IPS-NIHi7 (cell line): ENCODE measurements at regions not wholly inside any gene's neighbourhood (a gene's known extent, or its start where the extent isn't known, plus 50 kb on each side); places are given as distances from the start of the nearest gene placed in this dataset.
"Not testable (repeated sequence)": the region's sequence is repeated elsewhere in the genome, so short reads cannot be mapped to it uniquely, and the experiment has no call there.

Source experiments
- DNase-seq: peaks from one replicate; pipeline ENCODE4 v3.0.0; 2012; ENCODE audit warnings: mixed read lengths; ENCODE audit errors: extremely low spot score

DNA sequence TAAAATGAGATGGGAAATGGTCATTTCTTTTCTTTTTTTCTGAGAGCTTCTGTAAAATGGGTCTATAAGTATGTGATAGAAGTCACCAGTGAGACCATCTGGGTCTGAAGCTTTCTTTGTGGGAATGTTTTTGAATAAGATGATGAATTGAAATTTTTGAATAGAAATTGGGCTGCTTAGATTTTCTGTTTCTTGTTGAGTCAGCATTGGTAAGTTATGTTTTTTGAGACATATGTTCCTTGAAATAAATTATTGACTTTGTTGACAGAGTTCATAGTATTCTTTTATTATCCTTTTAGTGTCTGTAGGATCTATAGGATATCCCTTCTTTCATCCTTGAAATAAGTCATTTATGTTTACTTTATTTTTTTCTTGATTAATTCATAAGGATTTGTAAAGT is 208.1 kb downstream of the OPA1 start:
- DNase-seq, result no peak

DNA sequence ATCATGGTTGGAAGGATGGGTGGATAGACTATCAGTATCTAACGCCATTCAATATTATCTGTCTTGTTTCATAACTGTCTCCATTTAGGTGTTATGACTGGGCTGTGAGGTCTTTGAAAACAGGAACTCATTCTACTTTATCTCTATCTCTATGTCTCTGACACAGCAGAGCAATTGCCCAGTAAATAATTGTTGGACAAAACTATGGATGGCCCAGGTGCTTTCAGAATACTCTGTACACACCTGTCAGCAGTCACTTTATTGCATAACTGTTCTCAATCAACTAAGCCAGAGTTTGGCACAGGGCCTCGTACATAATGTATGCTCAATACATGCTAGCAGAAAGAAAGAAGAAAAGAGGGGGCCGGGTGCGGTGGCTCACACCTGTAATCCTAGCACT is 210.3 kb downstream of the OPA1 start:
- DNase-seq, result no peak

DNA sequence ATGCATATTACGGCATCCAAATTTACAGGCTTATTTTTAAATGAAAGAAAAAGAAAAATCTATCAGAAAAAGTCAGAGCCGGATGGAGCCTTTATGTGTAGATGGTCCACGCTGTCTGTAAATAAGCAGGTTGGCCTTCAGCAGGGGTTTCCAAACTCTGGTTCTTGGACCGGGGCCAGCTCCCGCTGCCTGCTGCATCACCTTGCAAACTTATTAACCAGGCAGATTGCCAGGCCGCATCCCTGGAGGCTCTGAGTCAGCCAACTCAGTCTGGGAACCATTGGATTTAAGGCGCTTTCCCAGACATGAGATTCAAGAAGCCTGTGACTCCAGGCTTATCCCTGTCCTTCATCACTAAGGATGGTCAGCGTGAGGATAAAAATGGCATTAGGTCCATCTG is 212.4 kb downstream of the OPA1 start:
- DNase-seq, result no peak

DNA sequence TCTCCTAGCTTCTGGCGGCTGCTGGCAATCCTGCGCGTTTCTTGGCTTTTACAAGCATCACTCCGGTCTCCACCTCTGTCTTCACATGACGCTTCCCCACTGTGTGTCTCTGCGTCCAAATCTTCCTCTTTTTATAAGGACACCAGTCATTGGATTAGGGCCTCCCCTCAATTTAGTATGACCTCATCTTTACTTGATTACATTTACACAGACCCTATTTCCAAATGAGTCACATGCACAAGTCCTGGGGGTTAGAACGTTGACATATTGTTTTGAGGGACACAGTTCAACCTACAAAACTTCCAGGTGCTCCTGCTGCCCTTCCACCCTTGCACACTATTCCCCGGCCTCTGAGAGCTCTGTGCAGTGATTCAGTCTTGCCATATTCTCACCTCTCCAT is 215.3 kb downstream of the OPA1 start:
- DNase-seq, result no peak

DNA sequence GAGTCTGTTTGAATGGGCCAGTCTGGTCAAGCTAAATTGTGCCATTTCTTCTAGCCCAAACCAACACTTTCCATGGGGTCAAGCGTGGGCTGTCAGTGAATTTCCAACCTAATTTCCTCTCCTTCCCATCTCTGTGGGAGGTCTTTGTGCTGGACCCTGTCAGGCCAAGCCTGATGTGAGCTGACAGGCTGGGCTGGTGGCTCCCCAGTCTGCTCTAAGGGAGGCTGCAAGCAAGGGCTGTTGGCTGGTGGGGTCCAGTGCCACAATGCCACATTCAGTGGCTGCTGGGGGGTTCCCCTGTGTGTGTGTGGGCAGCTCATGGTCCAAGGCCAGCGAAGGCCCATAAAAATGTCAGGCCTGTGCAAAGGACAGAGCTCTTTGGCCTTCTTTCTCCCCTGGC is 216.1 kb downstream of the OPA1 start:
- DNase-seq, result no peak

DNA sequence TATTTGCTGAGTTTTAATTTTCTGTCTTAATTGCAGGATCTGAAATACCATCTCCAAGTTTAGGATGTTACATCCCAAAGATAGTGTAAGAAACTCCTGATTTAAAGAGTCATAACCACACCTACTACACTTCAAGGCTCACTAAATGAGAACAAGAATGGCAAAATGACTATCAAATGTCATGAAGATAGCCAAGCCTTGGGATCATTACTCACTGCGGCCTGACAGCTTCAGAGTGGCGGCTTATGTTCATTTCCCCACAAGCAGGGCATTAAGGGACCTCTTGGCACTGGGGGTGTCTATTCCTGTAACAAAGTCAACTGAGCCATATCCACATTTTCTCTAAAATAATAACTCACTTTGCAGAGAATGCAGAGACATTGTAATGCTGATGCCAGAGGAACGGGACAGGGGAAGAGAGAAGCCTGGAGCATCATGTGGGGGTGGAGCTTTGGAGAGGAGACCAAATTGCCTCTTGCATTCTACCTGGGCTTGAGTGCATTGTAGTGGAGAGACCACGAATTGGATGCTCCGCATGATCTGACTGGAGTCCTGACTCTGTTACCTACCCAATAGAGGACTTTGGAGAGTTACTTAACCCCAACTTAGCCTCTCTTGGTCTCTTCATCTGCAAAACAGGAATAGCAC is 219.2 kb downstream of the OPA1 start:
- DNase-seq, result peak; percentile 45

DNA sequence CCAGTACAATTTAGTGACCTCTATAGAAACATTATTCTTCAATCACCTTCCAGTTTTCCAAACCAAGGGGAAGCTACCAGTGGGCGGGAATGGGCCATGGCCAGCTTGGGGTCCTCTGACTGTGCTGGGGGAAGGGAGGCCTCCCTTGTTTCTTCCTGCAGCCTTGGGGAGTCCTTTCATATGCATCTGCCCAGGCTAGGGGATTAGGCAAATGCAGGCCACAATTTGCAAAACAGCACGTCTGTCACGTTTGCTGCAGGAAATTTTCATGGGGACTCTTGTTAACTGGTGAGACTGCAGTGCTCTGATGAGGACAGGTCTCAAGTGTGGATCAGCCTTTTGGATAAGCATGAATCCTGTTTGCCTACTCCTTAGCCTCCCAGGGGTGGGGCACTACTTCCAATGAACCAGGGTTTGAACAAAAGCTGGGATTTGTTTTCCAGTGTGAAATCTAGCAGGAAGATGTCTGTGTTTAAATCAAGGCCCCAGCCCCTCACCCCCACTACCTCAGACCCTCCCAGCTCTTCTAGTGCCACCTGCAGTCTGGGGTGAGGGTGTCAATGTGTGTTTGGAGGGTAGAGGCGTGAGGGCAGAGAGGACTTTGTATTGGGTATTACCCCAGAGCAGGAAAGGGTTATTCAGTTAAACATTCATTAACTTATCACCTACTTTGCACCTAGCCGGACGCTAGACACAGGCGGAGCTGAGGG is 219.9 kb downstream of the OPA1 start:
- DNase-seq, result peak; percentile 74

DNA sequence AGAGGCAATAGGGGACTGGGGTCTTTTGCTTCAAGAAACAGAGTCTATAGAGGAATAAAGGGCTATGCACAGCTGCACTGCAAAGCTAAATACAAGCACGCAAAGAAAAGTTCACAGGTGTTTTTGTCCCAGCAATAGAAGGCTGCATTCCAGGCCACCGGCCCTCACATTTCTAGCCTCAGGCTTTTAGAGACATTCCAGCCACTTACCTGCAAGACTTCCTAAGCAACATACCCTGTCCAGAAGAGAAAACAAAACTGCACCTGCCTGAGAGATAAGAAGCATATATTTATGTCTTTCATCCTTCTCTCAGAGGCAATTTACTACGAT is 220.5 kb downstream of the OPA1 start:
- no peak for DNase-seq

DNA sequence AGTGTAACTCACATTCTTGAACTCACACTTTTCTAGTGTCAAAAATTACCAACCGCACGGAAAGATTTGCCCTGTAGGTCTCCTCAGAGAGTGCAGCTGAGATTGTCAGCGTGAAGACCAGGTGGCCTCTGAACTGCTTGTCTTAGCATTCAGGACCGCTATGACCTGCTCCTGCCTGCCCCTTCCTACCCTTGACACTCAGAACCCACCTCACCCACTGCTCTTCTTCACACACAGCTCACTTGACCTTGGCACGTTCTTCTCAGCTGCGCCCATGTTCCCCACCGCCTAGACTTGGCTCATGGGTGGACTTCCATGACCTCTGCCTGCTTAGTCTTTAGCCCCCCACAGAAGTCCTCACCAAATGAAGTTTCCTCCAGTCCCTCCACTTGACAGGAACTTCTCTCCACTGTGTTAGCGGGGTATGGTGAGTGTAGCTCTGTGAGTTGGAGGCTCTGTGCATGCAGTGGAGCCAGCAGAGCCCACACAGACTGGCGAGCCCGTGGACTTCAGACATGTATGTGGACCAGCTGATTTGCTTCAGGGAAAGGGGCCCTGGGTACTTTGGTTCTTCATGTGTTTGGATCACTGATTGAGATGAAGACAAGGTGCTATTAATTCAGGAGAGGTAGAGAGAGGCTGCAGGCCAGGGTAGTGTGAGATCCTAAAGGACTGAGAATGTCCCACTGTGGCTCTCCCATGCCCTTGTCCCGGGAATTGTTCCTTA is 221.3 kb downstream of the OPA1 start:
- no peak for DNase-seq

DNA sequence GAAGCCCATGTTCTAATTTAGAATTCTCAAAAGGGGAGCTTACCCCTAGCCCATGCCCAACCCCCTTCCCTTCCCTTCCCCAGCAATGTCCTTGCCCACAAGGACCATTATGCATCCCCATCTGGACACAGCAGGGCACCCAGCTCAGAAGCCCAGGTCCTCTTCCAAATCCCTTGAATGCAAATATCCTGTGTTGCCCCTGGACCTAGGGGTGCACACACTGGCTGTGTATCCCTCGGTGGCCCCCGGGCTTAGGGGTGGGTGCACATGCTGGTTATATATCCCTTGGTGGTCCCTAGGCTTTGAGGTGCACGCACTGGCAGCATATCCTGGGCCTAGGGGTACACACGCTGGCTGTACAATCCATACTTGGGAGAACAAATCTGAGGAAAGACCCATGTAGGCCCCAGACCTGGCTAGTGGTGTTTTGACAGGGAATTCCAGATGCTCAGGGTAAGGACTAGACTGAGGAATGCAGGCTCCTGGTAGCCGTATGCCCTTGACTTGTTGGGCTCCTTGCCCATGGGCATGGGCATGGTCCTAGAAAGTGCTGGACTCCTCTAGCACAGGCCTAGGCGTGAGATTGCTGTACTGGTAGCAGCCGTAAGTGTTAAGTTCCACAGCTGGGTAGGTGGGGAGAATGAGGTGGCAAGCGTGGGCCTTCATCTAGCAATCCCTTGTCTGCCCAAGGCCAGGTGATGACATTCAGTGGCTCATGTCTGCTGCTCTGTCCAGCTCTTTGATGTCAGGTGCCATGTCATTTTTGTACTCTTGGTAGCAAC is 222.4 kb downstream of the OPA1 start:
- DNase-seq, result no peak

DNA sequence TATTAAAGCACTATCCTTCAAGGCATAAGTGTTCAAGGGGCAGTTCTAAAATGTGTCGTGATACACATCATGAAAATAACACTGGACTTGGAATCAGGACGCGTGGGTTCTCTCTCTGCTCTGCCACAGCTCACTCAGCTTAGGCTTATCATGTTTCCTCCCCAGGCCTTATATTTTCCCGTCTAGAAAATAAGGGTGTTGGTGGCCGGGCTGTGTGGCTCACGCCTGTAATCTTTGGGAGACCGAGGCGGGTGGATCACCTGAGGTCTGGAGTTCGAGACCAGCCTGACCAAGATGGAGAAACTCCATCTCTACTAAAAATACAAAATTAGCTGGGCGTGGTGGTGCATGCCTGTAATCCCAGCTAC is 223.0 kb downstream of the OPA1 start:
- no peak for DNase-seq

DNA sequence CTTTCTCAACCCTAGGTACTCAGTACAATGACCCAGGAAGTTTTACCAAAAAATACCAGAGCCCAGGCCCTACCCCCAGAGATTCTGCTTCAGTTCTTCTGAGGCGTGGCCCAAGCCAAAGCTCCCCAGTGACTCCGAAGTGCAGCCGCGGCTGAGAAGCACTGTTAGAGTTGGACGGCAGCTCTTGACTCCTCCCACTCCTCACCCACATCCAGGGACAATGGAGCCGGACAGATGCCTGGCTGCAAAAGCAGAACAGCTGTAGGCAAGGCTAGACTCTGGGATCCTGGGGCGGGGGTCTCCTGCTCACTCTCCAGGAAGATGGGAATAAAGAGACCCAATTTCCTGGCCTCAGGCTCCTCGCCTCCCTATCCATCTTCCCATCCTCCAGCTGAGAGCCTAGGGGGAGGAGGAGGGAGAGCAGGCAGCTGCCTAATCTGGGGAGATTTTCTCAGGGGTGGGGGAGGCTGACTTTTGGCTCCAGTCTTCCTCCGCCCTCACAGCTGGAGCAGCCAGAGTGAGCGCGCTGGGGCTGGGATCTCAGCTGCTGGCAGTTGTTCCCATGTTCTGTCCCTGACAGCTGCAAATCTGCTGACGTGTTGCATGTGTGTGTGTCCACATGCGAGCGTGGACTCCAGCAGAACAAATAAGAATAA is 223.8 kb downstream of the OPA1 start:
- DNase-seq, result peak; percentile 83

DNA sequence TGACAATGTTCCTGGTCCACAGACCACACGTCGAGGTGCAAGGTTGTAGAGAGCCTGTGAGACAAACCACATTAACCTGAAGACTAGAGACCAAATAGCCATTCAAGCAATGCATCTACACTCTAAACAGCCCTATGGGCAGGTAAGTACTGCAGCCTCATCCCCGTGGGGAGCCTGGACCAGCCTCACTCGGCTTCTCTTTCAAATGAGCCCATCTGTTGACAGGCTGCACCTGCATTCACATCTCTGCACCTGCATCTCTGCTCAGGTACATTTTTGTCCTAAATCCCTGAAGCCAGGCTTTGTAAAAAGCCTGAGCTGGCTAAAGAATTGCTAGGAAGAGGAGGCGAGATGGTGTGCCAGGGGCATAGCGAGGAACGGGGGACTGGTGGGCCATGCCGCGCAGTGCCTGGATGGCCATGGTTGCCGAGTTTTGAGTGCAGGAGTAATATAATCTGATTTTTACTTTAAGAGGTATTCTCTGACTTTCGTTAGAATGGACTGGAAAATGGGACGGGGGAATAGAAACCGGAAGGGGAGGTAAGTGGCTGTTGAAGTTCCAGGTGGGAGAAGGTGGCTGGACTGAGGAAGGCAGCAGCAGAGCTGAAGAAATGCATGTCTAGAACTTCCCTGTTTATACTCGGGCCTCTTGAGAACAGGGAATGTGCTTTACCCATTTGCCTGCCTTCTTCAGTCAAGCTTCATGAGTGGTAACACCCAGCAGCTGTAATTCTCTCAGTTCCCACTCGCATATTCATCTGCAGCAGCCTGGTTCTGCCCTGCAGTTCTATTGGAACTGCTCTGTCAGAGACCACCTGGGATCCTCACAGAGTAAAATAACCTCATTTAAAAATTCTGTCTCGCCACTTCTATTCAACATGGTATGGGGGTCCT is 226.4 kb downstream of the OPA1 start:
- DNase-seq, result no peak

DNA sequence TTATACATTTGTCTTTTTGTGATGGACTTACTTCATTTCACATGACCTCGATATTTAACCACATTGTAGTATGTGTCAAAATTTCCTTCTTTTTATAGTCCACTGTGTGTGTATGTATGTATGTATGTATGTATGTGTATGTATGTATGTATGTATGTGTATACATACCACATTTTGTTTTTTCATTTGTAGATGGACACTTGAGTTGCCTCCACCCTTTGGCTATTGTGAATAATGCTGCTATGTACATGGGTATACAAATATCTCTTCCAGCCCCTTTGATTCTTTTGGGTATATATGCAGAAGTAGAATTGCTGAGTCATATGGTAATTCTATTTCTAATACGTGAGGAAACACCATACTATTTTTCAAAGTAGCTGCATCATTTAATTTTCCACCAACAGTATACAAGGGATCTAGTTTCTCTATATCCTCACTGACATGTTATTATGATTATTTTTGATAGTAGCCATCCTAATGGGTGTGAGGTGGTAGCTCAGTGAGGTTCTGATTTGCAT is 228.2 kb downstream of the OPA1 start:
- no peak for DNase-seq

DNA sequence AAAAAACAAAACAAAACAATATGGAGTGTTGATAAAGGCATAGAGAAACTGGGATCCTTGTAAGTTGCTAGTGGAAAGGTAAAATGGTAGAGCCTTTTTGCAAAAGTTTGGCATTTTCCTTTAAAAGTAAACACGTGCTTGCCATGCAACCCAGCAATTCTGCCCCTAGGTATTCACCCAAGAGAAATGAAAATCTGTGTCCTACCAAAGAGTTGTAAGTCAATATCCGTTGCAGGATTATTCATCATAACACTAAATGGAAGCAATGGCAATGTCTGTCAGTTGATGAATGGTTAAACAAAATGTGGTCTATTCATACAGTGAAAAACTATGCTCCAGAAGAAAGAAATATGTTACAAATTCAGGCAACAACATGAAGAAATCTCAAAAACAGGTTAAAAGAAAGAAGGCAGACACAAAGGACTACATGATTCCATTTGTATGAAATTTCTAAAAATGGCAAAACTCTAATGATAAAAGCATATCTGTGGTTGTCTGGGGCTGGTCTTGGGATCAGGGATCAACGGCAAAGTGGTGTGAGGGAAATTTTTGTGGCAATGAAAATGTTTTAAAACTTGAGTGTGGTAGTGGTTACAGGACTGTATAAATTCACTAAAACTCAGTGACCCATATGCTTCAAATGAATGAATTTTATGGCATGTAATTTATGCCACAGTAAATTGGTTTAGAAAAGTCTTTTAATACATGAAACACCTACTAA is 229.6 kb downstream of the OPA1 start:
- no peak for DNase-seq

DNA sequence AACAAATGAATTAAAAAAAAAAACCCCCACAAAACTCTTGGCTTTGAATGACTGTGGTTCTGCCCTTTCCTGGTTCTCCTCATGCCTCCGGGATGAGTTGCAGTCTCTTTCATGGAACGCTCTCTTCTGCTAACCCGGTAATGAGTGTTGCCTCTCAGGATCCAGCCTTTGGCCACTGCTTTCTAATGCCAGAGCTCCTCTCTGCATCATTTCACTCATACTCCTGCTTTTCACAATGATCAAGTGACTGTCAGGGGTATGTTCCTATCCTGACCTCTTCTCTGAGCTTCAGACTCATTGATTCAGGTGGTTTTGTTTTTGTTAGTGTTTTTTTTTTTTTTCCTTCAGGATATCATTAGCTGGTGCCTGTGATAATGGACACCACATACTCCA is 230.2 kb downstream of the OPA1 start:
- DNase-seq, result not testable (repeated sequence)

DNA sequence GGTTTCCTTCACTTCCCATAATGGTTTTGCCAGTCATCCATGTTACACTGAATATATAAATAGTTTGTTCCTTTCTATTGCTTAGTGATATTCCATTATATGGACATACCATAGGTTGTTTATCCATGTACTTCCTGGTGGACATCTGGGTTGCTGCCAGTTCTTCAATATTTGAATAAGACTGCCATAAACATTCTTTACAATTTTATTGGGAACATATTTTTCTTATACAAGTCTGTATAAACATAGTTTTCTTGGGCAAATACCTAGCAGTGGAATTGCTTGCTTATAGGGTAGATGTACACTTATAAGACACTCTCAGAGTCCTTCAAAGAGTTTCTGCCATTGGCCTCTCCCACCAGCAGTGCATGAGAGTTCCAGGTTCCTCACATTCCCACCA is 231.4 kb downstream of the OPA1 start:
- no peak for DNase-seq

DNA sequence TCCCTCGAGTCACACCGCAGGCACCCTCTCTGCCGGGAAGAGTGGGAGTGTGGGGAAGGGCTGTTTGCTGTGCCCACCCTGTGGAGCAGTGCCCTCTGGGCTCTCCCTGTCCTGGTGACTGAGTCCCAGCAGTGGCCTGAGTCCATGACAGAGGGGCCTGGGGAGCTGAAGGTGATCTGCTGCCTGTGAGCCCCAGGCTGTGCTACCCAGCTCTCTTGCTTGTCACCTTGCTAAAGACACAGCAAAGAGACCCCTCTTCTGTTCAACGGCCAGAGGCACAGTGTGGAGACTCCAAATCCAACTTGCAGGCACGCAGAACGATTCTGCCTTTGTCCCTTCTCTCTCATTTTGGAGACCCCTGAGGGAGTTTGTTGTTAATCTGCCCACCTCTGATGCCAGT is 232.6 kb downstream of the OPA1 start:
- DNase-seq, result no peak

DNA sequence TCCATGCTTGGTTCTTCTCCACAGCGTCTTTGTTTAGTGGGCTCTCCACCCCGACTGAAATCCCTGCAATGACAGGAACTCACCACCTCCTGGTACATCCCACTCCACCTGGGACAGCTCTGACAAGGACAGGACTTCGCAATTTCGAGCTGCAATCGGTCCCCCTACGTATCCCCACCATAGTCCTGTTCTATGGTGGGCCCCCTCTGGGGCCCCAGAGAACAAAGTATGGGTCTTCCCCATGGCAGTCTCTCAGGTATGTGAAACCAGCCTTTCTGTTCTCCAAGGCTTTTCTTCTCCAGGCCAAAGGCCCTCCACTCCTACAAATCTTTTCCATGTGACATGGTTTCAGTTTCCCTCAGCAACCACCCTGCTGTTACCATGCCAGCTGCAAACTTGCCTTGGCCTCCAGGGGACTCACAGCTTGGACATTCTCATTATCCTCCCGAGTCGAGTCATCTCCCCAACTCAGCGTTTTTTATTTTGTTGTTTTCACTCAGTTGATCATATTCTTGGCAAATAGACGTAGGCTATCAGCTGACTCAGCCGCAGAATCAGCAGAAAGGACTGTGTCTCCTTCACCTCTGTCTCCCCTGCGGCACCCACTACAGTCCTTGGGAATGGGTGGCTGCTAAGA is 233.3 kb downstream of the OPA1 start:
- no peak for DNase-seq
